Left colon (tissue), 2 donors: ENCODE measurements at regions not wholly inside any gene's neighbourhood (a gene's known extent, or its start where the extent isn't known, plus 50 kb on each side); places are given as distances from the start of the nearest gene placed in this dataset.
"Not testable (repeated sequence)": the region's sequence is repeated elsewhere in the genome, so short reads cannot be mapped to it uniquely, and the experiment has no call there.

Source experiments
- ATAC-seq: fragments of 200-7000 bp; cut with Tn5 transposase; one replicate; pipeline ENCODE4 v1.9.1; 2020; ENCODE audit warnings: mild to moderate bottlenecking, moderate library complexity
- DNase-seq, 2 donors: peaks; one replicate each; pipeline ENCODE4 v3.0.0-alpha.2; 2020
- intact Hi-C, 2 donors: fragments of 100-400 bp; cut with DNase I in 1 of 2; cut with micrococcal nuclease in 1 of 2; formaldehyde crosslinking; loops; one replicate each; pipeline versions ENCODE4 v1.11.2 to v1.14.0; 2022; cut with DNase I, micrococcal nuclease
- donor health status: DM: no; HTN: no; CAD: no.
- donor health status: DM: yes; HTN: yes; CAD: no.

GRCh38 chr13:107665926-107666458 lies 549.3 kb downstream of the LIG4 start:
- DNase-seq (no peak), ATAC-seq (no peak)
- intact Hi-C loops = no loop called here

DNA sequence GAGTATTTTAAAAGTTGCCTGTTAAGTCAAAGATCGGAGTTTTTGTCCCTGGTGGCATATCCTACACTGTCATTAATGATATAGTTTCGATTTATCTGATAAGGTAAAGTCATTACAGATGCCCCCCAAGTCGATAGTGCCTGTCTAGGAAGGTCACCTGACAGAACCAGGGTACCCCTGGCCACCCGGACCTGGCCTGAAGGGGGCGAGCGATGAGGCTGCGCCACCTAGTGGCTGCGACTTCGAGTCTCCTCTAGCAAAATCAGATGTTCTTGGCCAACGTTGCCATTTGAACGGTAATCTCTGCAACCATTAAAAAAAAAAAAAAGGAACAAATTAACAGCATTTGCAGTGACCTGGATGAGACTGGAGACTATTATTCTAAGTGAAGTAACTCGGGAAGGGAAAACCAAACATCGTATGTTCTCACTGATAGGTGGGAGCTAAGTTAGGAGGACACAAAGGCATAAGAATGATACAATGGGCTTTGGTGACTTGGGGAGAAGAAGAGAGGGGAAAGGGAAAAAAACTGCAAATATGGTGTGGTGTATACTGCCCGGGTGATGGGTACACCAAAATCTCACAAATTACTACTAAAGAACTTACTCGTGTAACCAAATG lies 565.1 kb downstream of the LIG4 start:
- peak; percentile 56 for ATAC-seq
- DNase-seq = peak in 1 of 2 donors; percentile 53
- intact Hi-C loops = no loop called here

DNA sequence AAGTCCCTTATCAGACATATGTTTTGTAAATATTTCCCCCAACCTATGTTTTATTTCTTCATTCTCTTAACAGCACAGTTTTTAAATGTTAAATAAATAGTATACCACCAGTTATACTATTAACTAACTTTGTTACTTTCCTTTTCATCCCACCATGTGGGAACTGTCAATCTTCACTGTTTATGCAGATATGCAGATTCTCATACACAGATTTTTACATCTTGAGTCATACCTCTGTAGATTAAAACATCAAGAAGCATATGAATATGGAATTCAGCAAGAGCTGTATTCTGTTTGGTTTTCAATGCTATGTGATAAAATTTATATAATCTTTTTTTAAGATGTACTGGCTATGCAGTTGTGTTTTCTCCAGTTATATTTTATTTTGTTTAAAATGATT lies 566.3 kb downstream of the LIG4 start:
- intact Hi-C loops = no loop called here
- no peak for ATAC-seq
- no peak for DNase-seq

DNA sequence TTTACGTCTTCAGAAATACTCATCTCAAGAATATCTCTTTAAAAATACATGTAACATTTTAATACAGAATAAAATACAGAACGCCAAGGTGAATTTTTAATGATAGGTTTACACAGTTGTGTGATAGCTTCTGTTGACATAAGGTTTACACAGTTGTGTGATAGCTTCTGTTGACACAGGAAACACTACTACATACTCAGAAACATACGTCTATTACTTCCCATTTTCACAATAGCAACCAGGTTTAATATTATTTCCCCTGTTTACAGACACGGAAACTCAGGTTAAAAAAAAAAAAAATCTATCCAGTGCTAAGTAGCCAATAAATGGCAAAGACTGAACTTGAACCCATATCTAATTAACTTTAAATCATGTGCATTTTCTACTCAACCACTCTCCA lies 571.2 kb downstream of the LIG4 start:
- intact Hi-C loops = no loop called here
- DNase-seq = no peak
- no peak for ATAC-seq

DNA sequence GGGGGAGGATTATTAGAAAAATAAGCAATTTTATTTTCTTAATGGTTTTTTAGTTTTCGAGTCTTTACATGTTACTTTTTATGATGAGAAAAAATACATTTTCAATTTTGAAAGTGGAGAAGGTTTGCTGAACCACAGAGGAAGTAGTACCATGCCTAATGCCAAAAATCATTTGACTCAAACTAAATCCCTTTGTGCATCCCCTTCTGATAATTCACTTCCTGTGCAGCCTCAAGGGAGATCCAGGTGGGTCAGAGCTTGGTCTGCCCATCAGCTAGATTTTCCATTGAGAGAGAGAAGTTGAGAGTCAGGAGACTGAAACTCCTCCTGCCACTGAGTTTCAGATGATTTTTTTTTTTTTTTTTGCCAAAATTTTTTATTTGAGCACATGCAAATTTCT lies 571.7 kb downstream of the LIG4 start:
- ATAC-seq = no peak
- intact Hi-C loops = no loop called here
- DNase-seq = no peak

DNA sequence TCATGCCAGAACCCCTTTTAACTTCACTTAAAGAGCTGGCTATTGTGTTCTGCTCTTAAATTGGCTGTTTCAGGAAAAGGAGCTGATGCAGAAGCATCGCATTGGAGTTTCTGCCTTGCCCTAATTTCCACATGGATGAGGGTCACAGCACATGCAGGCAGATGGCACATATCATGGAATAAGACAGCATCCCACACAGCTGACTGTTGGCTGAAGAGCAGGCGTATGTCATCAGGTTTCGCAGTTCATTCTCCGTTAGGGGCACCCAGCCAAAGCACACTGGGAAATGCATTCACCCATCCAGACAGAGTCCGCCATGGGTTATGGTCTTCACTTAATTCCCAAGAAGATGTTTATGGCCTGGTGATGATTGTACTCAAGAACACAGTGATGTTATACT lies 572.5 kb downstream of the LIG4 start:
- intact Hi-C loops = no loop called here

GRCh38 chr13:107641574-107641973 lies 573.8 kb downstream of the LIG4 start:
- no peak for DNase-seq
- ATAC-seq = no peak
- intact Hi-C loops = no loop called here

More for the DNA sequence above, 572.5 kb downstream of the LIG4 start:
- no peak for DNase-seq
- ATAC-seq = no peak

- no peak for DNase-seq
- no peak for ATAC-seq
- intact Hi-C loops = no loop called here
These were observed 589.7 kb downstream of the LIG4 start for GRCh38 chr13:107625648-107626047.

- ATAC-seq = no peak
- intact Hi-C loops = no loop called here
- DNase-seq = no peak
These were observed 597.8 kb downstream of the LIG4 start for GRCh38 chr13:107617527-107617926.

GRCh38 chr13:107612376-107612775 lies 603.0 kb downstream of the LIG4 start:
- ATAC-seq (no peak), DNase-seq (no peak)
- intact Hi-C loops = no loop called here

GRCh38 chr13:107608736-107609135 lies 606.6 kb downstream of the LIG4 start:
- intact Hi-C loops = loop anchor here in 1 of 2 donors (2.0 kb wide), 1 partner anchor 48 kb away; no protein-coding TSS in a partner anchor
- ATAC-seq (no peak), DNase-seq (no peak)

DNA sequence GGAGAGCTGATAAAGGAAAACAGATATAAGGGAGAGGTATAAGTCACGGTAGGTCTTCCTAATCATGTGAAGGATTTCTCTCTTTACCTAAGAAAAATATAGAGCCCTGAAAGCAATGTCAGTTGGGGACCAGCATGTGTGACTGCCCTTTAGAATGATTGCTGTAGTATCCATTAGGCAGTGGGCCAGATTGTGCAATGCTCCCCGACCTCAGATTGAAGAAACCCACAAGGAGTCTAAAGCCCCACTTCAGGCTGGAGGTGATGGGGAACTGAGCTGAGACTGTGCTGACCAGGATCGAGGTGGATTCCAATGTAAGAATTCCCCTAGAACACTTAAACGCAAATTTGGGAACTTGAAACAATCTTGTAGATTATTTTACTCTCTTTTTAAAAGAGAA lies 614.4 kb downstream of the LIG4 start:
- intact Hi-C loops = no loop called here
- ATAC-seq (no peak), DNase-seq (no peak)

DNA sequence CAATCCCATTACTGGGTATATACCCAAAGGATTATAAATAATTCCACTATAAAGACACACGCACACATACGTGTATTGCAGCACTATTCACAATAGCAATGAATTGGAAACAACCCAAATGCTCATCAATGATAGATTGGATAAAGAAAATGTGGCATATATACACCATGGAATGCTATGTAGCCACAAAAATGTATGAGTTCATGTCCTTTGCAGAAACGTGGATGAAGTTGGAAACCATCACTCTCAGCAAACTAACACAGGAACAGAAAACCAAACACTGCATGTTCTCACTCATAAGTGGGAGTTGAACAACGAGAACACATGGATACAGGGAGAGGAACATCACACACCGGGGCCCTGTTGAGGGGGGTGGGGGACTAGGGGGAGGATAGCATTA lies 619.0 kb downstream of the LIG4 start:
- ATAC-seq, DNase-seq, intact Hi-C loops: not testable (repeated sequence)

- ATAC-seq = no peak
- intact Hi-C loops = no loop called here
- DNase-seq = no peak
These were observed 624.8 kb downstream of the LIG4 start for GRCh38 chr13:107590556-107590955.

- no peak for ATAC-seq
- intact Hi-C loops = no loop called here
- no peak for DNase-seq
These were observed 627.7 kb downstream of the LIG4 start for GRCh38 chr13:107587681-107588080.

GRCh38 chr13:107586216-107586615 lies 629.1 kb downstream of the LIG4 start:
- intact Hi-C loops = no loop called here
- no peak for DNase-seq
- no peak for ATAC-seq

- no peak for DNase-seq
- no peak for ATAC-seq
These were observed 629.7 kb downstream of the LIG4 start for GRCh38 chr13:107585469-107586180.

DNA sequence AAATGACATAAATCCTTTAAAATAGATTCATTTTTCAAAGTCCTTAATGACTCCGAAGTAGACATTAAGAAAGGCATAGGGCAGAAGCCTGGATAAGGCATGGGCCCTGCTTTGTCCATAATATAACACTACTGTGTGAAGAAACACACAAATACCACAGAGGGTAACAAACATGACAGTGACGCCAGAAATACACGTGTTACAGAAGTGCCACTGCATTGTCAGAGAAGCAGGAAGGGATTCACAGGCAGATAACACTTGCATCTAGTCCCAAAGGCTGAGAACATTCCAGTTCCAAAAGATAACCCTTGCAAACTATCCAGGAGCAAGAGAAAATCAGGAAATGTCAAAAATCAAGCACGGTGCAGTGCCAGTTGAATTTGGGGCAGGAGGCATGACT lies 633.2 kb downstream of the LIG4 start:
- ATAC-seq (no peak), DNase-seq (no peak)
- intact Hi-C loops = no loop called here

More at GRCh38 chr13:107585469-107586180, 629.7 kb downstream of the LIG4 start:
- intact Hi-C loops = no loop called here

DNA sequence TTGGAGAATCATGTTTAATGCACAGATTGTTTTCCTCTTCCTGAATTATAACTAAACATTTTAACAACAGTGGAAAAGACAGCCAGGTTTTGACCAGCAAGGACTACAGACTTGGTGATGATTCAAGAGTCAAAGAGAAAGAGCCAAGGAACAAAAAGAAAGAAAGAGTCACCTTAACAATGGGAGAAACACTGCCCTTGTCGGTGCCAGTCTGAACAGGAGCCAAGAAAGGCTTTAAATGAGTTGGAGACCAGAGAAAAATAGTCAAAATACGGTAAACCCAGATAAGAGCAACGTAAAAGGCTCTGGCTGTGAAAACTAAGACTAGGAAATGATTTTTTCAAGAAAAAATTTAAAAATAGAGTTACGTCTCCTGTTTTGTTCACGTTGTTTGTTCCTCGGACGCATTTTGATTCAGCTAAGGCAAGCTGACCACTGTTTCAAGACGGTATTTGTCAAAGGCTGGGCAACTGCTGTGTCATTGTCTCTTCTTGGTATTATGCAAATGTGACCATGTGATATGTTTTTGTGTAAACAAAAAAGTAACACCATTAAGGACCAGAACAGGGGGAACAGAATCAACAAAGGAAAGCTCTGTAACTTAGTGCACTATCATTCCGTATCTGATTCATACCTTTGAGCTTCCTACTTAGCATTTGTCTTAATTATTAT lies 634.5 kb downstream of the LIG4 start:
- intact Hi-C loops = no loop called here
- no peak for ATAC-seq

DNA sequence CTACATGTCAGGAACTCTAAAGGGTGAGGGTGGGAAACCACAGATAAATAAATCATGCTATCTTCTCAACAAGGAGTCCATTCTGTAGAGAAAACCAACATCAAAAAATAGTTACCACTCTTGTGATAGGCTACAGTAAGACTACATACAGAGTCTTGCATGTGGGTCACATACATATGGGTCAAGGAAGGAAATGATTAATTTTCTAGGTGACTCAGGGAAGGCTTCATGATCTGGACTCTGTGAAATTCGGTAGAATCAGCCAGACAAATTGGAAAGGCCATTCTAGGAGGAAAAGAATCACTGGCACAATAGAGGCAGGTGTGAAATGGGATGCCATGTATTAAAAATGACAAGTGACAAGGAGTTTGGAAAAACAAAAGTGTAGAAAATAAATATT lies 638.9 kb downstream of the LIG4 start:
- no peak for ATAC-seq
- DNase-seq = no peak
- intact Hi-C loops = no loop called here

More for the DNA sequence above, 634.5 kb downstream of the LIG4 start:
- no peak for DNase-seq
